Uterus (tissue), 2 donors: ENCODE measurements at regions not wholly inside any gene's neighbourhood (a gene's known extent, or its start where the extent isn't known, plus 50 kb on each side); places are given as distances from the start of the nearest gene placed in this dataset.

Source experiments
- POLR2A ChIP-seq, 2 donors: fragments of 450-650 bp; IDR thresholded peaks; one replicate each; pipeline ENCODE4 v1.6.1; 2016; ENCODE audit warnings: antibody characterized with exemption in 2 of 2, mild to moderate bottlenecking in 1 of 2, moderate library complexity in 1 of 2
- TF ChIP-seq, protein P1 (sequence below), 4 experiments: fragments of 200-600 bp in 2 of 4; fragments of 450-650 bp in 2 of 4; sonication (generic) in 2 of 4; IDR thresholded peaks; one replicate each; pipeline ENCODE4 v1.5.1; 2016 to 2019; ENCODE audit warnings: antibody characterized with exemption in 4 of 4, mild to moderate bottlenecking in 2 of 4, moderate library complexity in 1 of 4

- TF ChIP-seq, protein P1, sequence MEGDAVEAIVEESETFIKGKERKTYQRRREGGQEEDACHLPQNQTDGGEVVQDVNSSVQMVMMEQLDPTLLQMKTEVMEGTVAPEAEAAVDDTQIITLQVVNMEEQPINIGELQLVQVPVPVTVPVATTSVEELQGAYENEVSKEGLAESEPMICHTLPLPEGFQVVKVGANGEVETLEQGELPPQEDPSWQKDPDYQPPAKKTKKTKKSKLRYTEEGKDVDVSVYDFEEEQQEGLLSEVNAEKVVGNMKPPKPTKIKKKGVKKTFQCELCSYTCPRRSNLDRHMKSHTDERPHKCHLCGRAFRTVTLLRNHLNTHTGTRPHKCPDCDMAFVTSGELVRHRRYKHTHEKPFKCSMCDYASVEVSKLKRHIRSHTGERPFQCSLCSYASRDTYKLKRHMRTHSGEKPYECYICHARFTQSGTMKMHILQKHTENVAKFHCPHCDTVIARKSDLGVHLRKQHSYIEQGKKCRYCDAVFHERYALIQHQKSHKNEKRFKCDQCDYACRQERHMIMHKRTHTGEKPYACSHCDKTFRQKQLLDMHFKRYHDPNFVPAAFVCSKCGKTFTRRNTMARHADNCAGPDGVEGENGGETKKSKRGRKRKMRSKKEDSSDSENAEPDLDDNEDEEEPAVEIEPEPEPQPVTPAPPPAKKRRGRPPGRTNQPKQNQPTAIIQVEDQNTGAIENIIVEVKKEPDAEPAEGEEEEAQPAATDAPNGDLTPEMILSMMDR (IDR thresholded peaks at IDR 0.05): no peak
- no peak for TF ChIP-seq POLR2A (IDR thresholded peaks at IDR 0.05)
Measured at GRCh38 chr1:198001776-198002408, 84.7 kb downstream of the LHX9 start.
